ENCODE measurements at regions not wholly inside any gene's neighbourhood (a gene's known extent, or its start where the extent isn't known, plus 50 kb on each side); places are given as distances from the start of the nearest gene placed in this dataset.
"Not testable (repeated sequence)": the region's sequence is repeated elsewhere in the genome, so short reads cannot be mapped to it uniquely, and the experiment has no call there.

- not testable (repeated sequence) for DNase-seq (ENCODE audit: low spot score)
These were observed 163.5 kb upstream of the ATP10A start for GRCh38 chr15:26026671-26027070.

- DNase-seq (ENCODE audit: low spot score), result no peak
These were observed 161.1 kb upstream of the ATP10A start for GRCh38 chr15:26024241-26024640.

GRCh38 chr15:26023691-26024090 is 160.6 kb upstream of the ATP10A start:
- no peak for DNase-seq (ENCODE audit: low spot score)

GRCh38 chr15:26023231-26023630 is 160.1 kb upstream of the ATP10A start:
- no peak for DNase-seq (ENCODE audit: low spot score)

GRCh38 chr15:26020871-26021270 is 157.7 kb upstream of the ATP10A start:
- DNase-seq (ENCODE audit: low spot score), result no peak

GRCh38 chr15:26017665-26018064 is 154.5 kb upstream of the ATP10A start:
- no peak for DNase-seq (ENCODE audit: low spot score)

GRCh38 chr15:26015516-26016075 is 152.5 kb upstream of the ATP10A start:
- no peak for DNase-seq (ENCODE audit: low spot score)

GRCh38 chr15:26013981-26014380 is 150.9 kb upstream of the ATP10A start:
- DNase-seq (ENCODE audit: low spot score), result no peak

GRCh38 chr15:26011916-26012315 is 148.8 kb upstream of the ATP10A start:
- DNase-seq (ENCODE audit: low spot score), result no peak

GRCh38 chr15:26007151-26007550 is 144.0 kb upstream of the ATP10A start:
- no peak for DNase-seq (ENCODE audit: low spot score)

- no peak for DNase-seq (ENCODE audit: low spot score)
These were observed 138.1 kb upstream of the ATP10A start for GRCh38 chr15:26001201-26001600.

GRCh38 chr15:25993506-25993905 is 130.4 kb upstream of the ATP10A start:
- no peak for DNase-seq (ENCODE audit: low spot score)

- DNase-seq (ENCODE audit: low spot score), result no peak
These were observed 127.1 kb upstream of the ATP10A start for GRCh38 chr15:25990220-25990619.

- no peak for DNase-seq (ENCODE audit: low spot score)
These were observed 126.2 kb upstream of the ATP10A start for GRCh38 chr15:25989327-25989726.

GRCh38 chr15:25988716-25989115 is 125.6 kb upstream of the ATP10A start:
- not testable (repeated sequence) for DNase-seq (ENCODE audit: low spot score)

- no peak for DNase-seq (ENCODE audit: low spot score)
These were observed 124.5 kb upstream of the ATP10A start for GRCh38 chr15:25987638-25988037.

- no peak for DNase-seq (ENCODE audit: low spot score)
These were observed 122.0 kb upstream of the ATP10A start for GRCh38 chr15:25985165-25985564.

- DNase-seq (ENCODE audit: low spot score), result no peak
These were observed 119.6 kb upstream of the ATP10A start for GRCh38 chr15:25982736-25983135.

- DNase-seq (ENCODE audit: low spot score), result no peak
These were observed 118.0 kb upstream of the ATP10A start for GRCh38 chr15:25981114-25981513.

GRCh38 chr15:25972141-25972675 is 109.1 kb upstream of the ATP10A start:
- DNase-seq (ENCODE audit: low spot score), result no peak

- DNase-seq (ENCODE audit: low spot score), result no peak
These were observed 107.9 kb upstream of the ATP10A start for GRCh38 chr15:25971053-25971452.

GRCh38 chr15:25969886-25970285 is 106.8 kb upstream of the ATP10A start:
- no peak for DNase-seq (ENCODE audit: low spot score)

- no peak for DNase-seq (ENCODE audit: low spot score)
These were observed 104.0 kb upstream of the ATP10A start for GRCh38 chr15:25967116-25967515.

GRCh38 chr15:25965326-25965725 is 102.2 kb upstream of the ATP10A start:
- no peak for DNase-seq (ENCODE audit: low spot score)
